GM18505 (cell line): ENCODE measurements at regions not wholly inside any gene's neighbourhood (a gene's known extent, or its start where the extent isn't known, plus 50 kb on each side); places are given as distances from the start of the nearest gene placed in this dataset.
"Not testable (repeated sequence)": the region's sequence is repeated elsewhere in the genome, so short reads cannot be mapped to it uniquely, and the experiment has no call there.

Source experiments
- ATAC-seq: cut with Tn5 transposase; IDR thresholded peaks from one replicate; pipeline ENCODE4 v1.9.1; 2021; ENCODE audit not compliant: unreplicated experiment
- POLR2A ChIP-seq: IDR thresholded peaks from 4 replicates; pipeline ENCODE4 v1.6.1; 2011; ENCODE audit warnings: borderline replicate concordance; ENCODE audit not compliant: insufficient read depth, insufficient read length; ENCODE audit errors: extremely low read depth

DNA sequence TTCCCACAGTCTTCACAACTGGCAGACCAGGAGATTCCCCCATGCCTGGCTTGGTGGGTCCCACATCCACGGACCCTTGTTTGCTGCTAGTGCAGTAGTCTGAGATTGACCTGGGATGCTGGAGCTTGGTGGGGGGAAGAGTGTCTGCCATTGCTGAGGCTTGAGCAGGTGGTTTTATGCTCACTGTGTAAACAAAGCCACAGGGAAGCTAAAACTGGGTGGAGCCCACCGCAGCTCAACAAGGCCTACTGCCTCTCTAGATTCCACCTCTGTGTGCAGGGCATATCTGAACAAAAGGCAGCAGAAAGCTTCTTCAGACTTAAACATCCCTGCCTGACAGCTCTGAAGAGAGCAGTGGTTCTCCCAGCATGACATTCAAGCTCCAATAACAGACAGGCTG lies 177.3 kb upstream of the ETV3 start:
- no peak for TF ChIP-seq POLR2A
- ATAC-seq = no peak

- ATAC-seq = no peak
- TF ChIP-seq POLR2A = no peak
Measured at GRCh38 chr1:157314408-157314807, 176.2 kb upstream of the ETV3 start.

GRCh38 chr1:157313240-157313807 lies 175.1 kb upstream of the ETV3 start:
- TF ChIP-seq POLR2A = no peak
- no peak for ATAC-seq

- no peak for ATAC-seq
Measured at GRCh38 chr1:157312082-157312812, 174.1 kb upstream of the ETV3 start.

DNA sequence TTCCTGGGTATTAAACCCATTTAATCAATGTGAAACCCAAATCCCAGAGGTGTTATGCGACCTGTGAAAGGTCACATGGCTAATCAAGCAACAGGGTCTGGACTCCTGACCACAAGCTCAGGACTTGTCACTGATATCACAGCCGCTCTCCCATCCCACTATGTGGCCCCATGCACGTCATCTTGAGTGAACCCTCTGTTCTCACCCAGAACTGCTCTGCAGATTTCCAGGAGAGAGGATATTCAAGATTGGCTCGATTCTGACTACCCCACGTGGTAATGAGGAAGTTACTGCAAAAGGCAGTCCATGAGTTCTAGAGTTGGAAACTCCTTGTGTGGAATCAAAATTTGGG lies 173.5 kb upstream of the ETV3 start:
- TF ChIP-seq POLR2A = no peak

More at GRCh38 chr1:157312082-157312812, 174.1 kb upstream of the ETV3 start:
- no peak for TF ChIP-seq POLR2A

GRCh38 chr1:157310805-157311729 lies 172.9 kb upstream of the ETV3 start:
- not testable (repeated sequence) for ATAC-seq

More for the DNA sequence above, 173.5 kb upstream of the ETV3 start:
- ATAC-seq = no peak

- TF ChIP-seq POLR2A = no peak
- ATAC-seq = no peak
Measured at GRCh38 chr1:157310401-157310800, 172.2 kb upstream of the ETV3 start.

DNA sequence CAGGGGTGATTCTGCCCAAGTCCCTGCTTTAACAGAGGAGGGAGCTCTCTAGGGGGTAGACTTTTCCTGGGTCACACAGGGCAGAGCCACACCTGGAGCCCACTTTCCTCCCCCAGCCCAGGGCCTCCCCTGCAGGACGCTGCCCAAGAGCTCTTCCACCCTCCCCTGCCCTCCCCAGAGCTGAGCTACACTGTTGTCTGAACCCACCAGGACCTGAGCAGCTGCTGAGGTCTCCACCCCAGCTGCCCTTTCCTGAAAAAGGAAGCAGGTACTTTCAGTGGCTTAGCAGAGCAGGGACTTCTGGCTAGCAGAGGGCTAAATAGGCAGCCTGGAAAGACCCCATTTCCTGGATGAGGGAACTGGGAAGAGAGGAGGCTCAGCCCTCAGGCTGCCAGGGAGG lies 169.3 kb upstream of the ETV3 start:
- TF ChIP-seq POLR2A = no peak
- ATAC-seq = no peak

GRCh38 chr1:157306896-157307295 lies 168.7 kb upstream of the ETV3 start:
- no peak for ATAC-seq
- no peak for TF ChIP-seq POLR2A

- no peak for ATAC-seq
- TF ChIP-seq POLR2A = no peak
Measured at GRCh38 chr1:157304271-157304670, 166.1 kb upstream of the ETV3 start.

- no peak for TF ChIP-seq POLR2A
- no peak for ATAC-seq
Measured at GRCh38 chr1:157302724-157303123, 164.5 kb upstream of the ETV3 start.

GRCh38 chr1:157302199-157302497 lies 164.0 kb upstream of the ETV3 start:
- ATAC-seq = no peak
- TF ChIP-seq POLR2A = no peak

- ATAC-seq = no peak
- no peak for TF ChIP-seq POLR2A
Measured at GRCh38 chr1:157301477-157302198, 163.4 kb upstream of the ETV3 start.

- not testable (repeated sequence) for ATAC-seq
Measured at GRCh38 chr1:157294387-157295145, 156.4 kb upstream of the ETV3 start.
